Astrocyte (in vitro differentiated cells and primary cell): ENCODE measurements at regions not wholly inside any gene's neighbourhood (a gene's known extent, or its start where the extent isn't known, plus 50 kb on each side); places are given as distances from the start of the nearest gene placed in this dataset.
A peak's percentile ranks its signal among the peaks of the same experiment; 100 is the strongest.

Experiments used
- DNase-seq: peaks from one replicate; pipeline ENCODE4 v3.0.0-alpha.2; 2010; ENCODE audit warnings: low read depth
- FAIRE-seq: peaks from 2 replicates; lab custom pipeline; 2011; peaks lifted over from hg19 to GRCh38; lab: Jason Lieb, UNC
- H2AFZ ChIP-seq: 2 replicates; pipeline ENCODE4 v1.6.0; 2012; ENCODE audit warnings: low read depth, low read length, inconsistent platforms
- H3K27ac ChIP-seq: 2 replicates; pipeline ENCODE4 v1.5.1; 2011; ENCODE audit warnings: low read depth, low read length, inconsistent platforms
- H3K27me3 ChIP-seq: 2 replicates; pipeline ENCODE4 v1.6.0; 2011; ENCODE audit warnings: low read length, inconsistent platforms; ENCODE audit not compliant: insufficient read depth
- H3K36me3 ChIP-seq: 2 replicates; pipeline ENCODE4 v1.5.1; 2011; ENCODE audit warnings: low read length, inconsistent platforms; ENCODE audit not compliant: insufficient read depth
- H3K4me1 ChIP-seq: 2 replicates; pipeline ENCODE4 v1.5.1; 2011; ENCODE audit warnings: low read length, inconsistent platforms; ENCODE audit not compliant: insufficient read depth
- H3K4me2 ChIP-seq: 2 replicates; pipeline ENCODE4 v1.6.0; 2012; ENCODE audit warnings: low read length, inconsistent platforms
- H3K4me3 ChIP-seq: 2 replicates; pipeline ENCODE4 v1.5.1; 2011; ENCODE audit warnings: low read depth, mild to moderate bottlenecking, low read length, inconsistent platforms; ENCODE audit not compliant: insufficient read depth
- H3K79me2 ChIP-seq: 2 replicates; pipeline ENCODE4 v1.6.0; 2012; ENCODE audit warnings: mild to moderate bottlenecking, low read length, inconsistent platforms; ENCODE audit not compliant: insufficient read depth
- H3K9ac ChIP-seq: 2 replicates; pipeline ENCODE4 v1.6.0; 2012; ENCODE audit warnings: mild to moderate bottlenecking, low read length, inconsistent platforms
- H3K9me3 ChIP-seq: 2 replicates; pipeline ENCODE4 v1.5.1; 2012; ENCODE audit warnings: low read depth, mild to moderate bottlenecking, low read length, inconsistent platforms; ENCODE audit not compliant: insufficient read depth
- H4K20me1 ChIP-seq: 2 replicates; pipeline ENCODE4 v1.6.0; 2012; ENCODE audit warnings: low read length, inconsistent platforms; ENCODE audit not compliant: insufficient read depth
- H3K27ac Mint-ChIP-seq: one replicate; pipeline ENCODE4 v1.8.0; 2021; ENCODE audit warnings: mild to moderate bottlenecking, mixed read lengths; ENCODE audit not compliant: unreplicated experiment
- H3K27me3 Mint-ChIP-seq: one replicate; pipeline ENCODE4 v1.8.0; 2021; ENCODE audit warnings: low read depth, mixed read lengths; ENCODE audit not compliant: unreplicated experiment
- H3K36me3 Mint-ChIP-seq: one replicate; pipeline ENCODE4 v1.8.0; 2021; ENCODE audit warnings: low read depth, mixed read lengths; ENCODE audit not compliant: unreplicated experiment
- H3K4me1 Mint-ChIP-seq: one replicate; pipeline ENCODE4 v1.8.0; 2021; ENCODE audit warnings: low read depth, mixed read lengths; ENCODE audit not compliant: unreplicated experiment
- H3K4me3 Mint-ChIP-seq: one replicate; pipeline ENCODE4 v1.8.0; 2021; ENCODE audit warnings: mild to moderate bottlenecking, moderate library complexity, mixed read lengths; ENCODE audit not compliant: unreplicated experiment
- H3K9me3 Mint-ChIP-seq: one replicate; pipeline ENCODE4 v1.8.0; 2021; ENCODE audit warnings: mild to moderate bottlenecking, mixed read lengths; ENCODE audit not compliant: unreplicated experiment
- CTCF ChIP-seq: IDR thresholded peaks from 2 replicates; pipeline ENCODE4 v1.5.1; 2011; ENCODE audit warnings: low read depth, mild to moderate bottlenecking, inconsistent platforms, low read length, moderate library complexity; ENCODE audit not compliant: insufficient read depth
- EZH2 ChIP-seq: IDR thresholded peaks from 2 replicates; pipeline ENCODE4 v1.6.1; 2012; ENCODE audit warnings: mild to moderate bottlenecking, low read length, inconsistent platforms; ENCODE audit not compliant: insufficient read depth

GRCh38 chr6:167695831-167696230 is 130.9 kb upstream of the AFDN start:
- FAIRE-seq, result no peak
- no peak overlapping the region for H3K27ac Mint-ChIP-seq

GRCh38 chr6:167696296-167696695 is 130.4 kb upstream of the AFDN start:
- no peak overlapping the region for H3K4me3 ChIP-seq
- H3K4me2 ChIP-seq, result no peak overlapping the region
- H3K9me3 ChIP-seq, result no peaks in the 10 kb centered on the region
- H3K9ac ChIP-seq, result no peak overlapping the region
- Mint-ChIP-seq H3K36me3 (no peaks in the 10 kb centered on the region), H3K9me3 (peaks cover 3% of the 10 kb centered on the region), H3K27ac (no peak overlapping the region), H3K4me3 (no peak overlapping the region), H3K27me3 (peaks cover 2% of the 10 kb centered on the region), H3K4me1 (peaks cover 12% of the 10 kb centered on the region)
- no peak for FAIRE-seq
- H3K79me2 ChIP-seq, result no peaks in the 10 kb centered on the region
- no peaks in the 10 kb centered on the region for H4K20me1 ChIP-seq
- no peak for TF ChIP-seq CTCF
- TF ChIP-seq EZH2, result no peak
- no peak overlapping the region for H2AFZ ChIP-seq
- peaks cover 14% of the 10 kb centered on the region for H3K4me1 ChIP-seq
- H3K27me3 ChIP-seq, result no peaks in the 10 kb centered on the region
- H3K36me3 ChIP-seq, result no peaks in the 10 kb centered on the region
- no peak overlapping the region for H3K27ac ChIP-seq
- DNase-seq, result no peak

More at GRCh38 chr6:167695831-167696230, 130.9 kb upstream of the AFDN start:
- Histone ChIP-seq H3K27me3 (no peaks in the 10 kb centered on the region), H3K27ac (no peak overlapping the region), H3K9me3 (no peaks in the 10 kb centered on the region), H3K4me1 (peaks cover 14% of the 10 kb centered on the region), H3K9ac (no peak overlapping the region), H3K4me3 (no peak overlapping the region), H2AFZ (no peak overlapping the region), H3K4me2 (no peak overlapping the region), H3K79me2 (no peaks in the 10 kb centered on the region), H3K36me3 (no peaks in the 10 kb centered on the region), H4K20me1 (no peaks in the 10 kb centered on the region)
- peaks cover 3% of the 10 kb centered on the region for H3K9me3 Mint-ChIP-seq
- H3K4me3 Mint-ChIP-seq, result no peak overlapping the region
- H3K36me3 Mint-ChIP-seq, result no peaks in the 10 kb centered on the region
- H3K27me3 Mint-ChIP-seq, result peaks cover 2% of the 10 kb centered on the region
- no peak for DNase-seq
- TF ChIP-seq EZH2, result no peak
- no peak for TF ChIP-seq CTCF
- H3K4me1 Mint-ChIP-seq, result peaks cover 12% of the 10 kb centered on the region

- Histone ChIP-seq H3K27me3 (no peaks in the 10 kb centered on the region), H3K4me1 (peaks cover 14% of the 10 kb centered on the region), H3K4me3 (no peak overlapping the region), H3K36me3 (no peaks in the 10 kb centered on the region), H3K27ac (no peak overlapping the region), H3K4me2 (peak overlapping the region; percentile 22), H3K9me3 (no peaks in the 10 kb centered on the region), H2AFZ (peak overlapping the region; percentile 36), H4K20me1 (no peaks in the 10 kb centered on the region), H3K9ac (no peak overlapping the region), H3K79me2 (no peaks in the 10 kb centered on the region)
- H3K36me3 Mint-ChIP-seq, result no peaks in the 10 kb centered on the region
- H3K9me3 Mint-ChIP-seq, result peaks cover 3% of the 10 kb centered on the region
- no peak overlapping the region for H3K27ac Mint-ChIP-seq
- DNase-seq (no peak), FAIRE-seq (no peak)
- H3K27me3 Mint-ChIP-seq, result peaks cover 2% of the 10 kb centered on the region
- peaks cover 12% of the 10 kb centered on the region for H3K4me1 Mint-ChIP-seq
- TF ChIP-seq CTCF (no peak), EZH2 (no peak)
- H3K4me3 Mint-ChIP-seq, result no peak overlapping the region
These were observed 129.4 kb upstream of the AFDN start for GRCh38 chr6:167697316-167697715.
